Astrocyte of the cerebellum (primary cell): ENCODE measurements at regions not wholly inside any gene's neighbourhood (a gene's known extent, or its start where the extent isn't known, plus 50 kb on each side); places are given as distances from the start of the nearest gene placed in this dataset.

ENCODE experiments used
- DNase-seq: peaks from one replicate; pipeline ENCODE4 v3.0.0-alpha.2; 2011; ENCODE audit warnings: low read depth
- H3K4me3 ChIP-seq: 2 replicates; pipeline ENCODE4 v1.5.1; 2011; ENCODE audit warnings: mild to moderate bottlenecking, low read depth, low read length, moderate library complexity
- CTCF ChIP-seq: IDR thresholded peaks from 2 replicates; pipeline ENCODE4 v1.5.1; 2012; ENCODE audit warnings: low read length, low read depth, moderate library complexity, mild to moderate bottlenecking; ENCODE audit errors: missing control alignments
- in situ Hi-C: cut with HindIII; loops from 2 replicates; pipeline ENCODE4 v1.10.0; 2017; ENCODE audit warnings: low sequenced_read_pairs

GRCh38 chr11:37817727-37818270 is 1219.8 kb upstream of the RAG2 start:
- in situ Hi-C loops = no loop called here
- TF ChIP-seq CTCF = no peak
- DNase-seq = no peak

GRCh38 chr11:37812281-37812880 is 1214.3 kb upstream of the RAG2 start:
- DNase-seq = no peak
- no peak for TF ChIP-seq CTCF
- in situ Hi-C loops = no loop called here
- H3K4me3 ChIP-seq = no peak overlapping the region

More at GRCh38 chr11:37817727-37818270, 1219.8 kb upstream of the RAG2 start:
- H3K4me3 ChIP-seq = no peak overlapping the region

GRCh38 chr11:37811349-37811748 is 1213.3 kb upstream of the RAG2 start:
- no peak overlapping the region for H3K4me3 ChIP-seq
- in situ Hi-C loops = no loop called here
- no peak for DNase-seq
- TF ChIP-seq CTCF = no peak

- no peak overlapping the region for H3K4me3 ChIP-seq
- in situ Hi-C loops = no loop called here
- DNase-seq = no peak
- TF ChIP-seq CTCF = no peak
These were observed 1206.6 kb upstream of the RAG2 start for GRCh38 chr11:37804666-37805065.

- peak; percentile 32 for DNase-seq
- H3K4me3 ChIP-seq = no peak overlapping the region
- no peak for TF ChIP-seq CTCF
- in situ Hi-C loops = no loop called here
These were observed 1190.3 kb upstream of the RAG2 start for GRCh38 chr11:37788141-37788877.

GRCh38 chr11:37786214-37786755 is 1188.2 kb upstream of the RAG2 start:
- TF ChIP-seq CTCF = no peak
- H3K4me3 ChIP-seq = no peak overlapping the region
- DNase-seq = peak; percentile 46
- in situ Hi-C loops = no loop called here
